Stimulated activated CD4-positive, alpha-beta T cell treated with anti-CD3 and anti-CD28 coated beads, Interleukin-12 subunit alpha, Interleukin-12 subunit beta, amount 100 ng/mL, for 4 hours (primary cell): ENCODE measurements at regions not wholly inside any gene's neighbourhood (a gene's known extent, or its start where the extent isn't known, plus 50 kb on each side); places are given as distances from the start of the nearest gene placed in this dataset.
"Not testable (repeated sequence)": the region's sequence is repeated elsewhere in the genome, so short reads cannot be mapped to it uniquely, and the experiment has no call there.

ENCODE experiments used
- DNase-seq: peaks from one replicate; pipeline ENCODE4 v3.0.0-alpha.2; 2020

- DNase-seq: no peak
Measured at GRCh38 chr5:89711526-89711925, 698.0 kb downstream of the CETN3 start.

GRCh38 chr5:89710006-89710405 is 699.5 kb downstream of the CETN3 start:
- DNase-seq: no peak

GRCh38 chr5:89707891-89708290 is 701.7 kb downstream of the CETN3 start:
- DNase-seq: no peak

- DNase-seq: no peak
Measured at GRCh38 chr5:89706731-89707130, 702.8 kb downstream of the CETN3 start.

GRCh38 chr5:89703817-89704216 is 705.7 kb downstream of the CETN3 start:
- DNase-seq: no peak

- no peak for DNase-seq
Measured at GRCh38 chr5:89698028-89698427, 711.5 kb downstream of the CETN3 start.

- DNase-seq: no peak
Measured at GRCh38 chr5:89697581-89697980, 712.0 kb downstream of the CETN3 start.

- no peak for DNase-seq
Measured at GRCh38 chr5:89695371-89695770, 714.2 kb downstream of the CETN3 start.

- no peak for DNase-seq
Measured at GRCh38 chr5:89694026-89694550, 715.5 kb downstream of the CETN3 start.

- DNase-seq: no peak
Measured at GRCh38 chr5:89690331-89690730, 719.2 kb downstream of the CETN3 start.

GRCh38 chr5:89686081-89686765 is 723.3 kb downstream of the CETN3 start:
- no peak for DNase-seq

- DNase-seq: no peak
Measured at GRCh38 chr5:89676634-89677033, 732.9 kb downstream of the CETN3 start.

GRCh38 chr5:89673019-89673418 is 736.5 kb downstream of the CETN3 start:
- no peak for DNase-seq

GRCh38 chr5:89668821-89669220 is 740.7 kb downstream of the CETN3 start:
- DNase-seq: no peak

- DNase-seq: no peak
Measured at GRCh38 chr5:89662499-89662898, 747.1 kb downstream of the CETN3 start.

- no peak for DNase-seq
Measured at GRCh38 chr5:89638871-89639270, 755.9 kb upstream of the MEF2C start.

GRCh38 chr5:89634176-89634575 is 751.2 kb upstream of the MEF2C start:
- not testable (repeated sequence) for DNase-seq

GRCh38 chr5:89630064-89630463 is 747.1 kb upstream of the MEF2C start:
- DNase-seq: not testable (repeated sequence)

- DNase-seq: no peak
Measured at GRCh38 chr5:89628876-89629635, 746.1 kb upstream of the MEF2C start.

- DNase-seq: no peak
Measured at GRCh38 chr5:89615839-89616518, 733.0 kb upstream of the MEF2C start.

- DNase-seq: no peak
Measured at GRCh38 chr5:89613222-89613956, 730.4 kb upstream of the MEF2C start.

- no peak for DNase-seq
Measured at GRCh38 chr5:89606939-89607534, 724.1 kb upstream of the MEF2C start.

- no peak for DNase-seq
Measured at GRCh38 chr5:89604342-89604741, 721.4 kb upstream of the MEF2C start.
